NCI-H2029 (cell line): ENCODE measurements at regions not wholly inside any gene's neighbourhood (a gene's known extent, or its start where the extent isn't known, plus 50 kb on each side); places are given as distances from the start of the nearest gene placed in this dataset.
A peak's percentile ranks its signal among the peaks of the same experiment; 100 is the strongest.

Experiments
- DNase-seq: peaks from one replicate; lab custom pipeline; 2025; lab: John Stamatoyannopoulos, UW

DNA sequence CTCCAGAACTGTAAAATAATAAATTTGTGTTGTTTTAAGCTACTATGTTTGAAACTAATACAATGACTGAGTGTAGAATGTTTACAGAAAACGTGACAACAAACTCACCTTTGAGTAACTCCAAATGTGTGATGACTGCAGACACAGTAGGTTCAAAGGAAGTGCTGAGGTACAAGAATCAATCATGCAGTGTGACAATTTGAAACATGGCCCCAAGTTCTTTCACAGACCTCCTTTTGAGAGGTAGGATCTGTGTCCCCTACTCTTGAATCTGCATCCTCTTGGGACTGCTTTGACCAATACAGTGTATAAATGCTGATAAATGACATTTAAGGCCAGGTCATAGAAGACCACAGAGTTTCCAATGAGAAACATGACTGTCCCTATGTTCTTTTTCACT lies 667.7 kb upstream of the DIPK2B start:
- no peak for DNase-seq

- no peak for DNase-seq
Measured at GRCh38 chrX:45862801-45863200, 662.1 kb upstream of the DIPK2B start.

GRCh38 chrX:45860450-45860849 lies 659.8 kb upstream of the DIPK2B start:
- DNase-seq, result no peak

GRCh38 chrX:45859407-45859806 lies 658.7 kb upstream of the DIPK2B start:
- no peak for DNase-seq

- no peak for DNase-seq
Measured at GRCh38 chrX:45852884-45853283, 652.2 kb upstream of the DIPK2B start.

DNA sequence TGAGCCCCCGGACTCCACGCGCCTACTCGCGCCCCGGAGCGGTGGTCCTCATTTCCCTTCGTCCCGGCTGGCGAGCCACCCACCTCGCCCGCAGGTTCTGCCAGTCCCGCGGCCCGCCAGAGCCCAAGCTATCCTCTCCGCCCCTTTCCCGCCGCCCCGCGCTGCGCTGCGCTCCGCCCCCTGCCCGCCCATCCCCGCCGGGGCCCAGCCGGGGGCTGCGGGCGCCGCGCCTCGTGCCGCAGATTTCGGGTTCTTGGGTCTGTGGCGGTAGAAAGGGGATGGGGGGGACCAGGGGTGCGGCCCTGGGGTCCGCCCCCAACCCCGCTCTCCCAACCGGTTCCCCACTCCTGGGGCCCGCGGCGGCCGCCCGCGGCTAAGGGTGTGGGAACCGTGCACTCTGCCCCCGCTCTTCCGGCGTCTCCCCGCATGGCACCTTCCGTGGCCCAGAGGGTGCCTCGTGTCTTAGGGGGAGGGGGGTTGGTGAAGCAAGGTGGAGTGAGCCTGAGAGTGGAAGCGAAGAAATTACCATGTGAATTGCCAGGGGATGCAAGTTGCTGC lies 650.8 kb upstream of the DIPK2B start:
- no peak for DNase-seq

DNA sequence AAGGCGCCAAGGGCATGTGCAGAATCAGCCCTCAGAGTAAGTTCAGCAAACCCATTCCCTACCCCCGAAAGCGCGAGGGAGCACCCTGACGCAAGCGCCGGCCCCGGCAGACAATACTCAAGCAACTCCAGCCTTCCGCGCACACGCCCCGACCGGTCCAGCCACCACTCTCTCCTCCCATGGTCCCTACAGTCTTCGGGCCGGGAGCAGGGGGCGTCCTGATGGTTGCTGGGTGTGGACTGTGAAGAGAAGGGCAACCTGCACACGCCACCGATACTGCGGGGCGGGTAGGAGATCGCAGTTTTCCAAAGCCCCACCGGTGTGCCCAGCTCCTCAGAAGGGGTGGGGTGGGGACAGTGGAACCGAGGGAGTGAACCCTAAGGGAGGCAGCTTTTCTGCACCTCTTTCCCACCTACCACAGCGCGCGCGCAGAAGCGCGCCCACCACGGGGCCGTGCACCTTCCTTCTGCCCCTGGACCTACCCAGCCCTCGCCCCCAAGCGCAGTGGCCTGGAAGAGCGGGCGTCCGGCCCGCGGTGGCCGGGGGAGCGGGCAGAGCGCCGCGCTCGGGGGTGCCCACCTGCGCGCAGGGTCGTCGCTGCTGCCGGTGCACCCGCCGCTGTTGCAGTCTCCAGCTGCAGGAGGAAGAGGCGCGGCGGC lies 650.2 kb upstream of the DIPK2B start:
- DNase-seq, result no peak

DNA sequence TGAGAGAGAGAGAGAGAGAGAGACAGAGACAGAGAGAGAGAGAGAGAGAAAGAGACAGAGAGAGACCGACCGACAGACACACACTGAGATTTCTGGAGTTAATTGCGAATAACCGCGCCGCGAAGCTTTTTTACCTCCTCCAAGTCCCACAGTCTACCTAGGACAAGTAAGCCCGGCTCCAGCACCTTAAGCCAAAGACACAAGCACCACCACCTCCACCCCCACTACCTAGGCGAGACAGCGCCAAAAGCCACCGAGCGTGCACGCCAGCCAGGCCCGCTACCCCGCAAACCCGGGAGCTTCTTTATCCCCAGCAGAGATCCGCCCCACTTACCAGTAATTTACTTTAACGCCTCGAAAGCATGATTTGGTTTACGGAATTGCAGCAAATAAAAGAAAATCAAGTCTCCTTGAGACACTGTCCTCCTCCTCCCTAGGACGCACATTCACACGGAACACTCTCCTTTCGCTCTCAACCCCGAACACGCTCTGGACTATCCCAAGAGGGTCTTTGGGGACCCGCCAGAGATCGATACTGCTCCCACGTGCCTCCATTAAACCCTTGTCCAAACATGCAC lies 649.6 kb upstream of the DIPK2B start:
- DNase-seq, result no peak

- DNase-seq, result no peak
Measured at GRCh38 chrX:45849261-45849862, 648.7 kb upstream of the DIPK2B start.

GRCh38 chrX:45847961-45848360 lies 647.3 kb upstream of the DIPK2B start:
- no peak for DNase-seq

GRCh38 chrX:45846328-45846727 lies 645.7 kb upstream of the DIPK2B start:
- DNase-seq, result no peak

GRCh38 chrX:45845142-45845541 lies 644.5 kb upstream of the DIPK2B start:
- no peak for DNase-seq

DNA sequence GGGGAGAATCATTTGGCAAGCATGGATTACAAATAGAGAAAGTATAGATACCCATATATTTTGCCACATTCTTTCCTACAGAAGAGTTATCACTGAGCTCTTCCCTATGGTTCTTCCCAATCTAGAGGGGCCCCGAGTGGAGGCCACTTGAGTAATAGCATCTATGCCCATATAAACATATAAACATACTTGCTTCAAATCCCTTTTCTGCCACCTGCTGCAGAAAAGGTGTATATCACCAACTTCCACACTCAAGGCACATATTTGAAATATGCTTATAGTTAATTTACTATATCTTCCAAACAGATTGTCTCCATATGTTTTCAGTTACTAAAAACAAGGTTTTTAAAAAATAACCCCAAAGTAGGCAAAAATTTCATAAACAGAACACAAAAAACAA lies 642.8 kb upstream of the DIPK2B start:
- DNase-seq, result no peak

DNA sequence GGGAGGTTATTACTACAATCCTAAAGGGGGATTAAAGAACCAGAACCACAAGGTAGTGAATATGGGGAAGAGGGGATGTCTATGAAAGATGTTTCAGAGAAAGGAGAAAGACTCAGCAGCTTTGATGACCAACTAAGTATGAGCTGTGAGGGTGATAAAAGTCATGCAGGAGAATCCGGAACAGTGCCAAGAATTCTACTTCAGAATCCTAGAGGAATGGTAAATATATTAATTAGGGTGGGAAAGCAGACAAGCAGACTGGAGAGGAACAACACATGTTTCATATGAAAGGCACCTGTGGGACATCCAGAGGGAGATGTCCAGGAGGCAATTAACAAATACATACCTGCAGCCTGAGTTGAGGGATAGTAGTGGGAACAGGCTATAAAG lies 642.2 kb upstream of the DIPK2B start:
- DNase-seq, result no peak

- no peak for DNase-seq
Measured at GRCh38 chrX:45842207-45842925, 641.7 kb upstream of the DIPK2B start.

DNA sequence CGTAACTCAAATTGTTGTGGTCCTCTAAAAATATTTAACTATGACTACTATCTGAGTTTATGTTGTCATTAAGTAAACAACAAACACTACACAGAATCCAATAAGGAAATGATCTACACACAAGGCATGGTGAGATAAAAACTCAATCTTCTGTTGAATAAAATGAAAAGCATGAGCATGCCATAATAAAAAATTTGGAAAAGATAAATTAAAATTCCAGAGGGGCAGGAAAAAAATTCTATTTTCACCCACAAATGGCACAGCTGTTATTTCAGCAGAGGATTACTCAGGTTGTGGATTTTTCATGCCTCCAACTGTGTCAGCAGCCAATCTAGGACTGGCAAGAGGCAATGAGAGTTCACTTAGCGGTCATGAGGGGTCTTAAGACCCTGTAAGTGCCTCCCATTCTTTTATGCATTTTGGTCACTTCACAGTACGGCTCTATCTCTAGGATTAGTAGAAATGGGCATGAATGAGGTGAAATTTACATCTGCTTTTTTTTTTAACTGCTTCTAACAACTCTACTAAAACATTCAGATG lies 639.8 kb upstream of the DIPK2B start:
- DNase-seq, result no peak

- DNase-seq, result no peak
Measured at GRCh38 chrX:45830343-45830742, 629.7 kb upstream of the DIPK2B start.

- peak; percentile 1 for DNase-seq
Measured at GRCh38 chrX:45824471-45824870, 623.8 kb upstream of the DIPK2B start.

GRCh38 chrX:45823536-45823935 lies 622.9 kb upstream of the DIPK2B start:
- DNase-seq, result no peak

DNA sequence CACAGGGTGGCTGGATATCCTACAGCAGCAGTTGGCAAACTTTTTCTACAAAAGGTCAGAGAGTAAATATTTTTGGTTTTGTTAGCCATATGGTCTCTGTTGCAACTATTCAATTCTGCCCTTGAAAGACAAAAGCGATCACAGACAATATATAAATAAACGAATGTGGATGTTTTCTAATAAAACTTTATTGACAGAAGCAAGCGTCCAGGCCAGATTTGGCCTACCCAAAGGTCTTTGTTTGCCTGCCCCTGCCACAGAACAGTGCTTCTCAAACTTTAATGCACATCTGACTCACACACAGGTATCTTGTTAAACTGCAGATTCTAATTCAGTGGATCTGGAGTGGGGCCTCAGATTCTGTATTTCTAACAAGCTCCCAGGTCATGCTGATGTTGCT lies 621.4 kb upstream of the DIPK2B start:
- no peak for DNase-seq

DNA sequence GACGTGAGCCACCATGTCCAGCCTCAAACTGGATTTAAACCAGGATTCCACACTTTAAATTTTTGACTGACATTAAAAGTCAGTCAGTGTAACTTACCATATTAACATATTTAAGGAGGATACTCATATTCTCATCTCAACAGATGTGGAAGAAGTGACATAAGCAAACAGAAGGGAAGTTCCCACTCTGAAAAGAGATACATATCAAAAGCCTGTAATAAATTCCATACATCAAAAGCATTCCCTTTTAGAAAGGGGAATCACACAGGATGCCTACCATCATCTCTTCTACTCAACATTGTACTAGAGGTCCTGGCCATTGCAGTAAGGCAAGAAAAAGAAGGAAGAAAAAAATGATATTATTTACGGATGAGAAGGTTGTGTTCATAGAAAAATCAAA lies 618.2 kb upstream of the DIPK2B start:
- no peak for DNase-seq

DNA sequence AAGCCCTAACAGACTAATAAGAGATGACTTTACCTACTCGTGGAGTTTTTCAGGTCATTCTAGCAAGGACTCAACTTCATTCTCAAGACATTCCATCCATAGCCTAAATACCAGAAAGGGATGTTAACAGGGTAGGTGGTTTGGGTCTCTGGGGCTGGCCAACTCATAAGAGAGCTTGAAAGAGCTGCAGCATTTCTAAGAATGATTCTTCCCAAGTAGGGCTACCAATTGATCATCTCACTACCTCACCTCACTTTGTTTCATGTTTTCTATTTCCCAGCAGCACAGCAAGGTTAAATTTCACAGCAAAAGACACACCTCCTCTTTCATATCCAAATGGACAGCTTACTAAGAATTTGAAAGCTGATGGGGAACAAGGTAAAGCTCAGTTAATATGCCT lies 614.8 kb upstream of the DIPK2B start:
- DNase-seq, result no peak

DNA sequence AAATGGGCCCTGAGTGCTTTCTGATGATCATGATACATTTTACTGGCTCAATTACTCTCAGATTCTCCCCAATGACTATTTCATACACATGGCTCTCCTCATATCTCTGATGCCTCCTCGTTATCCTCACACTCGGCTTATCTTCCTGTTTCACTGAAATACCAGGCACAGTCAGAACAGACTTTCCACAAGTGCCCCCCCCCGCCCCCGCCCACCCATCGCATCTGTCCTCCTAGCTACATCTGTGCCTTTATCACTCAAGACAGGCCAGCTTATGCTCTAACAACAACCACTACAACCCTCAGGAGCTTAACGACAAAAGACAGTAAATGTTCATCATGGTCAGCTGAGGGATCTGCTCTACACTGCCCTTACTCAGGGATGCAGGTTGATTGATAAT lies 610.6 kb upstream of the DIPK2B start:
- DNase-seq, result no peak
